ENCODE measurements at regions not wholly inside any gene's neighbourhood (a gene's known extent, or its start where the extent isn't known, plus 50 kb on each side); places are given as distances from the start of the nearest gene placed in this dataset.

DNA sequence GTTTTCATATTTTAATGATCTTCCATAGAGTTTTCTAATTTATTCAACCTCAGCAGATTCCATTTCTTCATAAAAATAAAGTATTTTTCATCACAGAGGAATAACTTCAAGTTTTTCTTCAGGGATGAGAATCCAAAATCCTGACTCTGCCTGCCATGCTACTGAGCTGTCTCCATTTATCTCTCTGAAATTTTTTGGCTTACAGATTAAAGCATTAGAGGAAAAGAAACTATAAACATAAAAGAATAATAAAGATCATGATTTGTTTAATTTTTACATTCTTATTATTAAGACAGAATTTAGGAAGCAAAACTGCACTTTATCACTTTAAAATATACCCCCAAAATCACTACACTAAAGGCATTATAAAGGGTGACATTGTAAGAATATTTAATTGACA, 301.8 kb upstream of the NFE2L3 start:
- TF ChIP-seq CEBPB (IDR thresholded peaks at IDR 0.05) (no peak), EP300 (IDR thresholded peaks at IDR 0.05) (no peak), SREBF2 (IDR thresholded peaks at IDR 0.05) (no peak), CTCF (IDR thresholded peaks at IDR 0.05) (no peak), POLR2A (IDR thresholded peaks at IDR 0.05; ENCODE audit: low read length) (no peak), RAD21 (conservative IDR thresholded peaks at IDR 0.05 in 1 of 2, IDR thresholded peaks at IDR 0.05 in 1 of 2) (no peak)

All from A549 (cell line).